Fibroblast of the aortic adventitia (primary cell): ENCODE measurements at regions not wholly inside any gene's neighbourhood (a gene's known extent, or its start where the extent isn't known, plus 50 kb on each side); places are given as distances from the start of the nearest gene placed in this dataset.
"Not testable (repeated sequence)": the region's sequence is repeated elsewhere in the genome, so short reads cannot be mapped to it uniquely, and the experiment has no call there.

Experiments used
- DNase-seq: peaks from one replicate; pipeline ENCODE4 v3.0.0-alpha.2; 2010; ENCODE audit warnings: low read depth
- H3K4me3 ChIP-seq: 2 replicates; pipeline ENCODE4 v1.5.1; 2011; ENCODE audit warnings: low read depth, mild to moderate bottlenecking, control low read depth, low read length, moderate library complexity
- TF ChIP-seq, protein P1 (sequence below): IDR thresholded peaks from 2 replicates; pipeline ENCODE4 v1.5.1; 2011; ENCODE audit warnings: mild to moderate bottlenecking, low read length, control low read depth, inconsistent platforms; ENCODE audit not compliant: insufficient read depth

DNA sequence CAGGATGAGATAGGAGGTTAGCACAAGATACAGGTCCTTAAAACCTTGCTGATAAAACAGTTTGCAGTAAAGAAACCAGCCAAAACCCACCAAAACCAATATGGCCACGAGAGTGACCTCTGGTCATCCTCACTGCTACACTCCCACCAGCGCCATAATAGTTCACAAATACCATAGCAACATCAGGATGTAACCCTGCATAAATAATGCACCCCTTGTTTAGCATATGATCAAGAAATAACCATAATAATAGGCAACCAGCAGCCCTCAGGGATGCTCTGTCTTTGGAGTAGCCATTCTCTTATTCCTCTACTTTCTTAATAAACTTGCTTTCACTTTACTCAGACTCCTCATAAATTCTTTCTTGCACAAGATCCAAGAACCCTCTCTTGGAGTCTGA lies 86.9 kb upstream of the PRSS3 start:
- TF ChIP-seq, protein P1, sequence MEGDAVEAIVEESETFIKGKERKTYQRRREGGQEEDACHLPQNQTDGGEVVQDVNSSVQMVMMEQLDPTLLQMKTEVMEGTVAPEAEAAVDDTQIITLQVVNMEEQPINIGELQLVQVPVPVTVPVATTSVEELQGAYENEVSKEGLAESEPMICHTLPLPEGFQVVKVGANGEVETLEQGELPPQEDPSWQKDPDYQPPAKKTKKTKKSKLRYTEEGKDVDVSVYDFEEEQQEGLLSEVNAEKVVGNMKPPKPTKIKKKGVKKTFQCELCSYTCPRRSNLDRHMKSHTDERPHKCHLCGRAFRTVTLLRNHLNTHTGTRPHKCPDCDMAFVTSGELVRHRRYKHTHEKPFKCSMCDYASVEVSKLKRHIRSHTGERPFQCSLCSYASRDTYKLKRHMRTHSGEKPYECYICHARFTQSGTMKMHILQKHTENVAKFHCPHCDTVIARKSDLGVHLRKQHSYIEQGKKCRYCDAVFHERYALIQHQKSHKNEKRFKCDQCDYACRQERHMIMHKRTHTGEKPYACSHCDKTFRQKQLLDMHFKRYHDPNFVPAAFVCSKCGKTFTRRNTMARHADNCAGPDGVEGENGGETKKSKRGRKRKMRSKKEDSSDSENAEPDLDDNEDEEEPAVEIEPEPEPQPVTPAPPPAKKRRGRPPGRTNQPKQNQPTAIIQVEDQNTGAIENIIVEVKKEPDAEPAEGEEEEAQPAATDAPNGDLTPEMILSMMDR = no peak
- no peak for DNase-seq
- no peak overlapping the region for H3K4me3 ChIP-seq

- no peak overlapping the region for H3K4me3 ChIP-seq
- TF ChIP-seq, protein P1 = no peak
Measured at GRCh38 chr9:33709269-33709668, 86.1 kb upstream of the PRSS3 start.

DNA sequence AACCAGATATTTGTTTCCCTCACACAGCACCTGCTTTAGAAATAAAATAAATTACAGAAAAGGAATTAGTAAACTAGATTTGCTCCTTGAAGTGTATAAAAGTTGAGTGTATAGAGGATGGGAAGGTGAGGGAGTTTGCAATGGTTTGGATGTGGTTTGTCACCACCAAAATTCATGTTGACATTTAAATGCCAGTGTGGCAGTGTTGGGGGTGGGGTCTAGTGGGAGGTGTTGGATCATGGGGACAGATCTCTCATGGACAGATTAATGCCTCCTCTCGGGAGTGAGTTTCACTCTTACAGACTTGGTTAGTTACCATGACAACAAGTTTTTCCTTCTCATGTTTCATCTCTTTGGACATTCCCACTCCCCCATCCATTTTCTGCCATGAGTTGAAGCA lies 83.9 kb upstream of the PRSS3 start:
- DNase-seq, H3K4me3 ChIP-seq: not testable (repeated sequence)

More at GRCh38 chr9:33709269-33709668, 86.1 kb upstream of the PRSS3 start:
- no peak for DNase-seq

GRCh38 chr9:33714989-33715388 lies 80.4 kb upstream of the PRSS3 start:
- TF ChIP-seq, protein P1 = no peak

GRCh38 chr9:33718987-33719386 lies 76.4 kb upstream of the PRSS3 start:
- peak; percentile 42 for DNase-seq
- TF ChIP-seq, protein P1 = no peak
- H3K4me3 ChIP-seq = no peak overlapping the region

More at GRCh38 chr9:33714989-33715388, 80.4 kb upstream of the PRSS3 start:
- H3K4me3 ChIP-seq = no peak overlapping the region
- no peak for DNase-seq

DNA sequence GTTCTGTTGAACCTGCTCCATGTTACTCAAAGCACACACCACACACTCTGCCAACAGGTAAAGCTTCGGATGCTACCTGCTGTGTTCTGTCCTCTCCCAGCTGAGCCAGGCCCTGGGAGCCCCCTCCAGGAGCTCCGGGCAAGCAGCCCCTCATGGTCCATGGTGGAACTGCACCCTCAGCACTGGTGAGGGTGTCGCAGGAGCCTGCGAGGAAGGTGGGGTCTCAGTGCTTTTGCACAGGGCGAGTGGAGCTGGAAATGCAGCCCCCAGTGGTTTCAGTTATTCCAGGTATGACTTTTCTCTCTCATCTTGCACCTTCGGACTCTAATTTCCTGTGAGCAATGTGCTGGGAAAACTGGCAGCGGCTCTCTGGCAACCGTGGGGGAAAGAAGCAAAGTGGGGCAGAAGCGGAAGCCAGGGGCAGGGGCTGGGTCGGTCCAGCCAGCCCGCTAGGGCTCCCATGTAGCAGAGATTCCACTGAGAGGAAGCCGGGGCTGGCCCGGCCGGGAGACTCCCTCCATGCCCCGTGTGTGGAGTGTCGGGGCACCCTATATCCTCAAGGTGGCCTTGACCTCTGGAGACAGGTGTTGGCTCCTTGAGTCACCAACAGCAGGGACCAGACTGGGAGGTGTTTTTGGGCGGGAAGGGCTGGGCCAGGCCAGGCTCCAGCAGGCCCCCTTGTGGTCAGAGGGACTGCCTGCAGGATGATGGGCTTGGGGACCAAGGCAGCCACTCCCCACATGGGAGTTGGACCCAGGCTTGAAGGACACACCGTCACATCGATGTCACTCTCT lies 75.6 kb upstream of the PRSS3 start:
- DNase-seq = no peak
- TF ChIP-seq, protein P1 = peak; percentile 60
- no peak overlapping the region for H3K4me3 ChIP-seq

DNA sequence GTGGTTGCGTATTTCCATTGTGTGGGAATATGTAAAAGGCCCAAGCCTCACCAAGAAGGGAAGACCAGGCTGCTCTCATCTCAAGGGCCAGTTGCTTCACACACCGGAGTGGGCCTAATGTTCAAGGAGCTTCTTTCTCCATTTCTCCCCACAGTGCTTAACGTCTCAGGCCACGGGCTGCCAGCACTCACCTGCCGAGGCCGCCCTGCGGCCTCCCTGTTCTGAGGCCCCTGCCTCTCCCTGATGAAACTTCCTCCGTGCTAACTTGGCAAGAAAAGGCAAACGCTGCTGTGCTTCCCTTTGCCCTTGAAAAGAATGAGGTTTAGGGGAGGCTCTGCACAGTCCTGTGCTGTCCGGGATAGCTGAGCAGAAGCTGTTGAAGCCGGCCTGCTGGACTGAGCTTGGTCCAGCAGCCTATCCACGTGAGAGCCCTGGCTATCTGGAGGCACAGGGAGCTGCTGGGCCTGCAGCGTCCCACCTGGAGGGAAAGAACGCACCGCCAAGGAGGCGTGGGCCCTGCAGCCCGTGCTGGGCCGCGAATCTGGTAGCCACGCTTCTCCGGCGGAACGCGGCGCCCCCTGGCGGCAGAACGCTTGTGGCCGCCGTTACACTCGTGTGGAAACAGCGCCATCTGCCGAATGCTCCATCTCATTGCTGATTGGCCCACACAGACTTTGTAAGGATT lies 73.5 kb upstream of the PRSS3 start:
- H3K4me3 ChIP-seq = no peak overlapping the region
- peak; percentile 84 for DNase-seq
- TF ChIP-seq, protein P1 = peak; percentile 100
